ENCODE measurements at regions not wholly inside any gene's neighbourhood (a gene's known extent, or its start where the extent isn't known, plus 50 kb on each side); places are given as distances from the start of the nearest gene placed in this dataset.

DNA sequence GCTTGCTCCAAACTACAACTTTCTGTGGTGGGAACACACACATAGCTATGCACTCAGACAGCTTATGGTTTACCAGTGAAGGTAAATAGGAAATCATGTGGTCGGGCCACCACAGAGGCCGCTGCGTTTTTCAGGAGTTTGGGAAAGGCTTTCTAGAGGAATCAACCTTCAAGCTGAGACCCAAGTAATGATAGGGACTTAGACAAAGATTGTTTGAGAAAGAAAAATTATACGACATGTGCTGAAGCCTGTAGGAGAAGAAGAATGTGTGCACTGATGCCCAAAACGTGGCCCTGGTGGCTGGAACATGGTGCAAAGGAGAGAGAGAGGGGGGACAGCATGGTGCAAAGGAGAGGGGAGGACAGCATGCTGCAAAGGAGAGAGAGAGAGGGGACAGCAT lies 61.2 kb upstream of the VIPR2 start:
- TF ChIP-seq CTCF (conservative IDR thresholded peaks at IDR 0.05 in 1 of 2, IDR thresholded peaks at IDR 0.05 in 1 of 2; ENCODE audit: extremely low read depth in 1 of 2, insufficient read depth in 1 of 2, low read depth in 1 of 2, low read length in 2 of 2) = no peak
- no peak for TF ChIP-seq EZH2 (IDR thresholded peaks at IDR 0.05; ENCODE audit: borderline replicate concordance, low read length)

Measured in mammary epithelial cell (primary cell).